DLD1 (cell line): ENCODE measurements at regions not wholly inside any gene's neighbourhood (a gene's known extent, or its start where the extent isn't known, plus 50 kb on each side); places are given as distances from the start of the nearest gene placed in this dataset.

Experiments
- in situ Hi-C: cut with HindIII; loops from 2 replicates; pipeline ENCODE4 v1.10.0; 2017; ENCODE audit warnings: low sequenced_read_pairs

- in situ Hi-C loops = no loop called here
Observed at GRCh38 chr3:25257026-25257425, 171.0 kb upstream of the RARB start.

- in situ Hi-C loops = no loop called here
Observed at GRCh38 chr3:25259871-25260270, 168.2 kb upstream of the RARB start.

GRCh38 chr3:25262322-25262721 lies 165.7 kb upstream of the RARB start:
- in situ Hi-C loops = no loop called here

GRCh38 chr3:25265284-25265683 lies 162.8 kb upstream of the RARB start:
- in situ Hi-C loops = no loop called here

GRCh38 chr3:25266677-25267076 lies 161.4 kb upstream of the RARB start:
- in situ Hi-C loops = no loop called here

- in situ Hi-C loops = no loop called here
Observed at GRCh38 chr3:25272090-25272489, 156.0 kb upstream of the RARB start.

GRCh38 chr3:25273582-25274171 lies 154.4 kb upstream of the RARB start:
- in situ Hi-C loops = no loop called here

- in situ Hi-C loops = no loop called here
Observed at GRCh38 chr3:25277503-25277902, 150.6 kb upstream of the RARB start.

GRCh38 chr3:25281041-25281731 lies 146.9 kb upstream of the RARB start:
- in situ Hi-C loops = no loop called here

GRCh38 chr3:25281732-25282126 lies 146.3 kb upstream of the RARB start:
- in situ Hi-C loops = no loop called here

GRCh38 chr3:25283613-25284012 lies 144.4 kb upstream of the RARB start:
- in situ Hi-C loops = no loop called here

GRCh38 chr3:25284249-25284648 lies 143.8 kb upstream of the RARB start:
- in situ Hi-C loops = no loop called here

- in situ Hi-C loops = no loop called here
Observed at GRCh38 chr3:25287291-25287884, 140.7 kb upstream of the RARB start.

GRCh38 chr3:25288413-25288812 lies 139.7 kb upstream of the RARB start:
- in situ Hi-C loops = no loop called here

GRCh38 chr3:25289156-25289555 lies 138.9 kb upstream of the RARB start:
- in situ Hi-C loops = no loop called here

GRCh38 chr3:25289663-25290062 lies 138.4 kb upstream of the RARB start:
- in situ Hi-C loops = no loop called here

GRCh38 chr3:25291481-25291905 lies 136.6 kb upstream of the RARB start:
- in situ Hi-C loops = no loop called here

GRCh38 chr3:25292036-25292435 lies 136.0 kb upstream of the RARB start:
- in situ Hi-C loops = no loop called here

- in situ Hi-C loops = no loop called here
Observed at GRCh38 chr3:25292595-25292994, 135.5 kb upstream of the RARB start.

GRCh38 chr3:25293736-25294135 lies 134.3 kb upstream of the RARB start:
- in situ Hi-C loops = no loop called here

GRCh38 chr3:25294169-25294805 lies 133.8 kb upstream of the RARB start:
- in situ Hi-C loops = no loop called here
